Upper lobe of left lung (tissue), 6 donors: ENCODE measurements at regions not wholly inside any gene's neighbourhood (a gene's known extent, or its start where the extent isn't known, plus 50 kb on each side); places are given as distances from the start of the nearest gene placed in this dataset.
"Not testable (repeated sequence)": the region's sequence is repeated elsewhere in the genome, so short reads cannot be mapped to it uniquely, and the experiment has no call there.

Source experiments
- ATAC-seq, 2 donors: fragments of 200-7000 bp; cut with Tn5 transposase; one replicate each; pipeline ENCODE4 v1.9.1; 2022; ENCODE audit warnings: mild to moderate bottlenecking in 2 of 2, moderate library complexity in 2 of 2; ENCODE audit not compliant: low FRiP score in 2 of 2
- DNase-seq, 2 donors: peaks; one replicate each; pipeline ENCODE4 v3.0.0-alpha.2; 2019 to 2020
- H3K27ac ChIP-seq, 4 donors: fragments of 200-600 bp; sonication (generic); one replicate each; pipeline ENCODE4 v1.5.1; 2016 to 2019
- H3K27me3 ChIP-seq, 4 donors: fragments of 200-600 bp; sonication (generic); one replicate each; pipeline ENCODE4 v1.5.1; 2017 to 2019
- H3K36me3 ChIP-seq, 4 donors: fragments of 200-600 bp; sonication (generic); one replicate each; pipeline ENCODE4 v1.5.1; 2016 to 2019
- H3K4me1 ChIP-seq, 4 donors: fragments of 200-600 bp; sonication (generic); one replicate each; pipeline ENCODE4 v1.5.1; 2018 to 2019
- H3K4me3 ChIP-seq, 4 donors: fragments of 200-600 bp; sonication (generic); one replicate each; pipeline ENCODE4 v1.5.1; 2017 to 2019; ENCODE audit warnings: mild to moderate bottlenecking in 2 of 4, moderate library complexity in 1 of 4
- H3K9me3 ChIP-seq, 4 donors: fragments of 200-600 bp; sonication (generic); one replicate each; pipeline ENCODE4 v1.5.1; 2018 to 2019
- EP300 ChIP-seq, 4 donors: sonication (generic); formaldehyde crosslinking; IDR thresholded peaks; one replicate each; pipeline ENCODE4 v1.5.1; 2017; ENCODE audit warnings: antibody characterized with exemption in 4 of 4, control low read depth in 2 of 4
- POLR2A ChIP-seq, 4 donors: fragments of 450-650 bp; IDR thresholded peaks; one replicate each; pipeline ENCODE4 v1.5.1; 2016 to 2017; ENCODE audit warnings: antibody characterized with exemption in 4 of 4, mild to moderate bottlenecking in 2 of 4
- POLR2AphosphoS5 ChIP-seq, 2 donors: sonication (generic); formaldehyde crosslinking; IDR thresholded peaks; one replicate each; pipeline ENCODE4 v1.5.1; 2017; ENCODE audit warnings: antibody characterized with exemption in 2 of 2
- WGBS, 2 donors: methylation state at CpG; one replicate each; pipeline ENCODE4 v1.1.5; 2017 to 2018; 5-methylcytosine and 5-hydroxymethylcytosine counted together
- TF ChIP-seq, protein P1 (sequence below), 6 experiments: fragments of 450-650 bp in 4 of 6; fragments of 200-600 bp in 2 of 6; sonication (generic) in 2 of 6; IDR thresholded peaks; one replicate each; pipeline ENCODE4 v1.5.1; 2016 to 2019; ENCODE audit warnings: antibody characterized with exemption in 6 of 6
- donor health status: DM: no; HTN: no; CAD: no; lungs with moderate emphysema.
- donor health status: DM: no; HTN: yes; CAD: no; lungs with severe emphysema.

DNA sequence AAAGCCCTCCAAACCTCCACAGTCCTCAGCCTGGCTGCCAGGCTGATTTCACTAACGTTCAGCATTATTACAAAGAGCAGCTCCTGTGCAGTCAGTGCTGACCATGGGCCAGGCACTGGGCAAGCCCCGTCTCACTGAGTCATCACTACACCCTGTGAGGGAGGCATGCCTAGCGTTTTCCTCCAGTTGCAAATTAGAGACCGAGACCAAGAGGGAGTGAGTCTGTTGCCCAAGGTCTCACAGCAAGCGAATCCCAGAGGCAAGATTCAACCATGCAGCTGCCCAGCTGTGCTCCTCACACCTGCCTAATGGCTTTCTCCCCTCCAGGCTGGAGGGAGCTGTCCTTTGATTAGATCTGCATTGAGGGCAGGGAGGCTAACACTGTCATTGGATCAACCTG is 229.3 kb upstream of the LHX5 start:
- TF ChIP-seq POLR2A (IDR thresholded peaks at IDR 0.05): no peak
- TF ChIP-seq, protein P1, sequence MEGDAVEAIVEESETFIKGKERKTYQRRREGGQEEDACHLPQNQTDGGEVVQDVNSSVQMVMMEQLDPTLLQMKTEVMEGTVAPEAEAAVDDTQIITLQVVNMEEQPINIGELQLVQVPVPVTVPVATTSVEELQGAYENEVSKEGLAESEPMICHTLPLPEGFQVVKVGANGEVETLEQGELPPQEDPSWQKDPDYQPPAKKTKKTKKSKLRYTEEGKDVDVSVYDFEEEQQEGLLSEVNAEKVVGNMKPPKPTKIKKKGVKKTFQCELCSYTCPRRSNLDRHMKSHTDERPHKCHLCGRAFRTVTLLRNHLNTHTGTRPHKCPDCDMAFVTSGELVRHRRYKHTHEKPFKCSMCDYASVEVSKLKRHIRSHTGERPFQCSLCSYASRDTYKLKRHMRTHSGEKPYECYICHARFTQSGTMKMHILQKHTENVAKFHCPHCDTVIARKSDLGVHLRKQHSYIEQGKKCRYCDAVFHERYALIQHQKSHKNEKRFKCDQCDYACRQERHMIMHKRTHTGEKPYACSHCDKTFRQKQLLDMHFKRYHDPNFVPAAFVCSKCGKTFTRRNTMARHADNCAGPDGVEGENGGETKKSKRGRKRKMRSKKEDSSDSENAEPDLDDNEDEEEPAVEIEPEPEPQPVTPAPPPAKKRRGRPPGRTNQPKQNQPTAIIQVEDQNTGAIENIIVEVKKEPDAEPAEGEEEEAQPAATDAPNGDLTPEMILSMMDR (IDR thresholded peaks at IDR 0.05): no peak
- TF ChIP-seq POLR2AphosphoS5 (IDR thresholded peaks at IDR 0.05): no peak
- TF ChIP-seq EP300 (IDR thresholded peaks at IDR 0.05): no peak
- DNase-seq (no peak), ATAC-seq (no peak)
- Histone ChIP-seq H3K4me3 (no peak overlapping the region), H3K4me1 (no peaks in the 10 kb centered on the region), H3K27ac (no peak overlapping the region), H3K27me3 (no peaks in the 10 kb centered on the region), H3K9me3 (no peaks in the 10 kb centered on the region), H3K36me3 (no peaks in the 10 kb centered on the region)
- 16 to 19% methylated on average over 4 to 5 of the region's 5 CpGs for WGBS, 2 donors

DNA sequence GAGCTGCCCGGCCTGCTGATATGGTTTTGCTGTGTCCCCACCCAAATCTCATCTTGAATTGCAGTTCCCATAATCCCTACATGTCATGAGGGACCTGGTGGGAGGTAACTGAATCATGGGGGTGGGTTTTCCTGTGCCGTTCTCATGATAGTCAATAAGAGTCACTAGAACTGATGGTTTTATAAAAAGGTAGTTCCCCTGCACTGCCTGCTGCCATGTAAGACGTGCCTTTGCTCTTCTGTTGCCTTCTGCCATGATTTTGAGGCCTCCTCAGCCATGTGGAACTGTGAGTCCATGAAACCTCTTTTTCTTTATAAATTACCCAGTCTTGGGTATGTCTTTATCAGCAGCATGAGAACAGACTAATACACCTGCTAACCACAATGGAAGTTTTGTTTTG is 228.3 kb upstream of the LHX5 start:
- H3K36me3 ChIP-seq, H3K4me1 ChIP-seq, H3K4me3 ChIP-seq, ATAC-seq, H3K27me3 ChIP-seq, H3K9me3 ChIP-seq, H3K27ac ChIP-seq, DNase-seq: not testable (repeated sequence)
- WGBS, 2 donors: 68 to 75% methylated on average over 2 to 3 of the region's 3 CpGs

DNA sequence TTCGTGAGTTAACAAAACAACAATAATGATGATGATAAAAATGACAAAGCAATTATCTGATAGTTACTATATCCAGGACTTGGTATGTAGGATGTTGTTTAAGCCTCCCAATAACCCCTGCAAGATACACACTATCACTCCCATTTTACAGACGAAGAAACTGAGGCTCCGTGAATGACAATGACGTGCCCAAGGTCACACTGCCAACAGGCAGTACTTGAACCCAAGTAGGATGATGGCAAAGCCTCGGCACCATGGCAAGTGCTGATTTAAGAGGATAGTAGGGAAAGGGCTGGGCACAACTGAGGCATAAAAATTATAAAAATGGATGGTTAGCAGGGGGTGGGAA is 226.8 kb upstream of the LHX5 start:
- Histone ChIP-seq H3K4me1 (no peaks in the 10 kb centered on the region), H3K27me3 (no peaks in the 10 kb centered on the region), H3K4me3 (no peak overlapping the region), H3K36me3 (no peaks in the 10 kb centered on the region), H3K27ac (no peak overlapping the region), H3K9me3 (no peaks in the 10 kb centered on the region)
- ATAC-seq: no peak
- 77 to 81% methylated on average over 5 of the region's 5 CpGs for WGBS, 2 donors
- no peak for TF ChIP-seq POLR2AphosphoS5 (IDR thresholded peaks at IDR 0.05)
- TF ChIP-seq, protein P1 (IDR thresholded peaks at IDR 0.05): no peak
- no peak for TF ChIP-seq POLR2A (IDR thresholded peaks at IDR 0.05)
- TF ChIP-seq EP300 (IDR thresholded peaks at IDR 0.05): no peak
- DNase-seq: no peak

GRCh38 chr12:113697651-113698509 is 226.2 kb upstream of the LHX5 start:
- H3K27ac ChIP-seq: no peak overlapping the region
- 22 to 24% methylated on average over 11 of the region's 11 CpGs for WGBS, 2 donors
- H3K4me1 ChIP-seq: no peaks in the 10 kb centered on the region
- H3K9me3 ChIP-seq: no peaks in the 10 kb centered on the region
- no peak for ATAC-seq
- H3K36me3 ChIP-seq: no peaks in the 10 kb centered on the region
- no peak for DNase-seq
- no peak overlapping the region for H3K4me3 ChIP-seq
- no peak for TF ChIP-seq POLR2AphosphoS5 (IDR thresholded peaks at IDR 0.05)
- TF ChIP-seq, protein P1 (IDR thresholded peaks at IDR 0.05): no peak
- no peak for TF ChIP-seq POLR2A (IDR thresholded peaks at IDR 0.05)
- TF ChIP-seq EP300 (IDR thresholded peaks at IDR 0.05): no peak
- no peaks in the 10 kb centered on the region for H3K27me3 ChIP-seq

DNA sequence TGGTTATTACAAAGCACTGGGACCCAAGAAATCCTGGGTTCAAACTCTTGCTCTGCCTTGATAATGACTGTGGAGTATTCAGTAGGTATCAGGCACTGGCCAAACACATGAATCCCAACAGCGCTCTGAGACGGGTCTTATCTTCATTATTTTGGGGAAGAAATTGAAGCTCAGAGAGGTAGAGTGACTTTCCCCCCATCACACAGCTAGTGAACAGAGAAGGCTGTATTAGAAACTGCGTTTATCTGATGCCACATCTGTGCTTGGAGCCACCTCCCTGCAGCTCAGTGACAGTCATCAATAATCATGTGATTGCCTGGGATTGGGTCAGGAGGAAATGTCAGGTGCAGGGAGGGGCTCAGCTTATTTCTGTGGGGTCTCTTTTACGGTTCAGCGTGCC is 225.4 kb upstream of the LHX5 start:
- no peak for TF ChIP-seq POLR2AphosphoS5 (IDR thresholded peaks at IDR 0.05)
- TF ChIP-seq, protein P1 (IDR thresholded peaks at IDR 0.05): no peak
- no peak for TF ChIP-seq POLR2A (IDR thresholded peaks at IDR 0.05)
- TF ChIP-seq EP300 (IDR thresholded peaks at IDR 0.05): no peak
- no peak for ATAC-seq
- H3K27me3 ChIP-seq: no peaks in the 10 kb centered on the region

More for the DNA sequence above, 225.4 kb upstream of the LHX5 start:
- H3K4me3 ChIP-seq: no peak overlapping the region
- no peaks in the 10 kb centered on the region for H3K4me1 ChIP-seq
- DNase-seq: no peak
- no peaks in the 10 kb centered on the region for H3K36me3 ChIP-seq
- no peaks in the 10 kb centered on the region for H3K9me3 ChIP-seq
- WGBS, 2 donors: 79 to 90% methylated on average over 5 of the region's 5 CpGs
- no peak overlapping the region for H3K27ac ChIP-seq
